ENCODE measurements at regions not wholly inside any gene's neighbourhood (a gene's known extent, or its start where the extent isn't known, plus 50 kb on each side); places are given as distances from the start of the nearest gene placed in this dataset.

- no peak for DNase-seq
- intact Hi-C loops (cut with micrococcal nuclease) = no loop called here
- Histone ChIP-seq H3K4me1 (no peaks in the 10 kb centered on the region), H3K4me3 (no peak overlapping the region), H3K27me3 (ENCODE audit: low read depth) (no peaks in the 10 kb centered on the region), H3K36me3 (no peaks in the 10 kb centered on the region), H3K27ac (replicated peaks) (no peak overlapping the region), H3K9me3 (replicated peaks) (peaks cover 7% of the 10 kb centered on the region)
- TF ChIP-seq, protein P1, sequence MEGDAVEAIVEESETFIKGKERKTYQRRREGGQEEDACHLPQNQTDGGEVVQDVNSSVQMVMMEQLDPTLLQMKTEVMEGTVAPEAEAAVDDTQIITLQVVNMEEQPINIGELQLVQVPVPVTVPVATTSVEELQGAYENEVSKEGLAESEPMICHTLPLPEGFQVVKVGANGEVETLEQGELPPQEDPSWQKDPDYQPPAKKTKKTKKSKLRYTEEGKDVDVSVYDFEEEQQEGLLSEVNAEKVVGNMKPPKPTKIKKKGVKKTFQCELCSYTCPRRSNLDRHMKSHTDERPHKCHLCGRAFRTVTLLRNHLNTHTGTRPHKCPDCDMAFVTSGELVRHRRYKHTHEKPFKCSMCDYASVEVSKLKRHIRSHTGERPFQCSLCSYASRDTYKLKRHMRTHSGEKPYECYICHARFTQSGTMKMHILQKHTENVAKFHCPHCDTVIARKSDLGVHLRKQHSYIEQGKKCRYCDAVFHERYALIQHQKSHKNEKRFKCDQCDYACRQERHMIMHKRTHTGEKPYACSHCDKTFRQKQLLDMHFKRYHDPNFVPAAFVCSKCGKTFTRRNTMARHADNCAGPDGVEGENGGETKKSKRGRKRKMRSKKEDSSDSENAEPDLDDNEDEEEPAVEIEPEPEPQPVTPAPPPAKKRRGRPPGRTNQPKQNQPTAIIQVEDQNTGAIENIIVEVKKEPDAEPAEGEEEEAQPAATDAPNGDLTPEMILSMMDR (IDR thresholded peaks at IDR 0.05; ENCODE audit: borderline replicate concordance) = no peak
Measured at GRCh38 chr12:45560689-45561088, 168.8 kb upstream of the ARID2 start.

DNA sequence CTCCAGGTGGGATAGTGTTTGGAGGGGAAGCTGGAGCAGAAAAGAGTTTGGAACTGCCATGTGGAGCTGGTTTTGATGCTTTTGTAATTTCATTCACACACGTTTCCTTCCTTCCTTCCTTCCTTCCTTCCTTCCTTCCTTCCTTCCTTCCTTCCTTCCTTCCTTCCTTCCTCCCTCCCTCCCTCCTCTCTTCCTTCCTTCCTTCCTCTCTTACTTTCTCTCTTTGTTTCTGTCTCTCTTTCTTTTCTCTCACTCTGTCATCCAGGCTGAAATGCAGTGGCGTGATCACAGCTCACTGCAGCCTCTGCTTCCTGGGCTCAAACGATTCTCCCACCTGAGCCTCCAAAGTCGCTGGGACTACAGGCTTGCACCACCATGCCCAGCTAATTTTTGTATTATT, 168.0 kb upstream of the ARID2 start:
- intact Hi-C loops (cut with micrococcal nuclease) = no loop called here
- H3K4me3 ChIP-seq = no peak overlapping the region
- DNase-seq = no peak
- TF ChIP-seq, protein P1 (IDR thresholded peaks at IDR 0.05; ENCODE audit: borderline replicate concordance) = no peak
- H3K27ac ChIP-seq (replicated peaks) = no peak overlapping the region
- peaks cover 7% of the 10 kb centered on the region for H3K9me3 ChIP-seq (replicated peaks)
- H3K4me1 ChIP-seq = no peaks in the 10 kb centered on the region
- H3K27me3 ChIP-seq (ENCODE audit: low read depth) = no peaks in the 10 kb centered on the region
- H3K36me3 ChIP-seq = no peaks in the 10 kb centered on the region

GRCh38 chr12:45565590-45565989, 163.9 kb upstream of the ARID2 start:
- H3K36me3 ChIP-seq = no peaks in the 10 kb centered on the region
- TF ChIP-seq, protein P1 (IDR thresholded peaks at IDR 0.05; ENCODE audit: borderline replicate concordance) = no peak
- H3K27ac ChIP-seq (replicated peaks) = no peak overlapping the region
- no peaks in the 10 kb centered on the region for H3K4me1 ChIP-seq
- no peak for DNase-seq
- H3K27me3 ChIP-seq (ENCODE audit: low read depth) = no peaks in the 10 kb centered on the region
- intact Hi-C loops (cut with micrococcal nuclease) = no loop called here
- H3K9me3 ChIP-seq (replicated peaks) = peaks cover 7% of the 10 kb centered on the region
- H3K4me3 ChIP-seq = no peak overlapping the region

GRCh38 chr12:45566257-45566656, 163.2 kb upstream of the ARID2 start:
- Histone ChIP-seq H3K4me1 (no peaks in the 10 kb centered on the region), H3K36me3 (no peaks in the 10 kb centered on the region), H3K27ac (replicated peaks) (no peak overlapping the region), H3K9me3 (replicated peaks) (peaks cover 7% of the 10 kb centered on the region), H3K27me3 (ENCODE audit: low read depth) (no peaks in the 10 kb centered on the region), H3K4me3 (no peak overlapping the region)
- TF ChIP-seq, protein P1 (IDR thresholded peaks at IDR 0.05; ENCODE audit: borderline replicate concordance) = no peak
- intact Hi-C loops (cut with micrococcal nuclease) = no loop called here
- no peak for DNase-seq

DNA sequence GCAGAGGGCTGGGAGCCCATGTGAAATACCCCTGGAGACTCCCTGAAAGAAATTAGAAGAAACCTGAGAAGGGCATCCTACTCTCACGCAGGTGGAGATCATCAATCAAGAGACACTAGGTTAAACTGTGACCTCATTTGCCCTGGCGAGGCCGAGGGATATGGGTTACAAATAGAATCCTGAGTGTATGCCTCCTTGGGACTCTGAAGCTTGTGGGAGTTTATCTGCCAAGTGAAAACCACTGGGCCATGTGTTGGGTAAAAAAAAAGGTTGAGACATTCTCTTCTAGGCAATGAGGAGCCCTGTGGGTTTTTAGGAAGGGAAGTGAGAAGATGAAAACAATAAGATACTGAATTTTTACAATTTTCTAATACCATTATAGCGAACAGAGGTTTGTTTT, 160.7 kb upstream of the ARID2 start:
- Histone ChIP-seq H3K4me1 (no peaks in the 10 kb centered on the region), H3K4me3 (no peak overlapping the region), H3K27me3 (ENCODE audit: low read depth) (no peaks in the 10 kb centered on the region), H3K36me3 (no peaks in the 10 kb centered on the region), H3K9me3 (replicated peaks) (no peaks in the 10 kb centered on the region), H3K27ac (replicated peaks) (no peak overlapping the region)
- TF ChIP-seq, protein P1 (IDR thresholded peaks at IDR 0.05; ENCODE audit: borderline replicate concordance) = no peak
- no peak for DNase-seq
- intact Hi-C loops (cut with micrococcal nuclease) = no loop called here

DNA sequence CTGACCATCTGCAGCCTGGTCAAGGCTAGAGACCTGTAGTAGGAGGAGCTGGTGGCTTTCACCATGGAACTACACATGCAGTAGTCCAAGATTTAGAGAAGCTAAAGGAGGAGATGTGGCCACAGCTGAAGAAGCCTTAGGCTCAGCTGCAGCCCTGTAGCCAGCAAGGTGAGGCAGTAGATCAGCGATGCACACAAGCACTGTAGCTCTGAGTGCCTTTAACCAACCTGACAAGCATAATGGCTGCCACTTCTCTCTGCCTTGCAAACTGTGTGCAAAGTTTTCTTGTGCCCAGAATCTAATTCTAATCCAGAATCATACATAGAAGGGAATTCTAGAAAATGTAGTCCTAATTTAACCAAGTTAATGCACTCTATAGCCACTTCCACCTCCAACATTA, 159.0 kb upstream of the ARID2 start:
- Histone ChIP-seq H3K4me3 (no peak overlapping the region), H3K27me3 (ENCODE audit: low read depth) (no peaks in the 10 kb centered on the region), H3K9me3 (replicated peaks) (no peaks in the 10 kb centered on the region), H3K36me3 (no peaks in the 10 kb centered on the region), H3K4me1 (peaks cover under 1% of the 10 kb centered on the region), H3K27ac (replicated peaks) (no peak overlapping the region)
- intact Hi-C loops (cut with micrococcal nuclease) = no loop called here
- no peak for DNase-seq
- TF ChIP-seq, protein P1 (IDR thresholded peaks at IDR 0.05; ENCODE audit: borderline replicate concordance) = no peak

Measured in left ventricle myocardium inferior (tissue), 1 donor.